ENCODE measurements at regions not wholly inside any gene's neighbourhood (a gene's known extent, or its start where the extent isn't known, plus 50 kb on each side); places are given as distances from the start of the nearest gene placed in this dataset.
"Not testable (repeated sequence)": the region's sequence is repeated elsewhere in the genome, so short reads cannot be mapped to it uniquely, and the experiment has no call there.

DNA sequence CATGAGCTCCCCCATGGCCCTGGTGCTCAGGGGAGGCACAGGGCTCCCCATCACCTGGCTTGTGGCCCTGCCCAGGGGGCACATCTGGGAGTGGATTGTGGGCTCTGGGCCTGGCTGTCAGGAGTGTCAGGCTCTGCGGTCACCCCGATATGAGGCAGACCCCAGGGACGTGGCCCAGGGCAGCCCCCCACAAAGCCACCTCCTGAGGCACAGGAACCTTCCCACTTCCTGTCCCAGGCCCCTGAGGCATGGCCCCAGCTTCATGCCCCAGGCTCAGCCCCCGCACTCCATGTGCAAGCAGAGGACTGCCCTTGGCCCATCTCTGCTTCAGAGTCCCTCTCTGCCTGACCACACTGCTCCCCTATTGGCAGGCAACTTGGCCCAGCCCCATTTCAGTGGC is 160.3 kb downstream of the PCTP start:
- DNase-seq = no peak

GRCh38 chr17:55925440-55925839 is 174.6 kb downstream of the PCTP start:
- DNase-seq = no peak

- no peak for DNase-seq
Observed at GRCh38 chr17:55926276-55926990, 175.6 kb downstream of the PCTP start.

DNA sequence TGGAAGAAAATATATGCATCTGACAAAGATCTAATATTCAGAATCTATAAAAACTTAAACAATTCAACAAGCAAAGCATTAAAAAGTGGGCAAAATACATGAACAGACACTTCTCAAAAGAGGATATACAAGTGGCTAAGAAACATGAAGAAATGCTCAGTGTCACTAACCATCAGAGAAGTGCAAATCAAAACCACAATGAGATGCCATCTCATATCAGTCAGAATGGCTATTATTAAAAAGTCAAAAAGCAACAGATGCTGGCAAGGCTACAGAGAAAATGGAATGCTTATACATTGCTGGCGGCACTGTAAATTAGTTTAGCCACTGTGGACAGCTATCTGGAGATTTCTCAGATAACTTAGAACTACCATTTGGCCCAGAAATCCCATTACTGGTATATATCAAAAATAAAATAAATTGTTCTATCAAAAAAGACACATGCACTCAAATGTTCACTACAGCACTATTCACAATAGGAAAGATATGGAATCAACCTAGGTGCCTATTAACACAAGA is 179.5 kb downstream of the PCTP start:
- no peak for DNase-seq

- no peak for DNase-seq
Observed at GRCh38 chr17:55931446-55931845, 180.6 kb downstream of the PCTP start.

GRCh38 chr17:55932973-55933372 is 182.1 kb downstream of the PCTP start:
- no peak for DNase-seq

- not testable (repeated sequence) for DNase-seq
Observed at GRCh38 chr17:55939181-55939810, 188.4 kb downstream of the PCTP start.

DNA sequence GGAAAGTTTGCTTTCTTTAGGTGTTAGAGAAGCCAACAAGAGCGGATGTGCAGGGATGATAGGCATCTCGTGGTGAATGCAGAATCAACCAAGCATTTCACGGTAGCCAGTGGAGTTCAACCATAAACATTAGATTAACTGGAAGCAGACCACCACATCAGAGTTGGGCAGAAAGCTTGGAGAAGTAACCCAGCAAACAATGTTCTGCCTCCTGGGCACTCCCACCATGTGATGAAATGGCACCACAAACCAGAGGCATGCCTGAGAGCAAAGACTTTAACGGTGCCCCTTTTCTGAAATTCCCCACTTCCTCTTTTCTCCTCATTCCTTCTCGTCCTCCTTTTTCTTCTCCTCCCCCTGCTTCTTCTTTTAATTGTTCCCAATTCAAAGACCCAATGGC is 193.5 kb upstream of the ANKFN1 start:
- no peak for DNase-seq

DNA sequence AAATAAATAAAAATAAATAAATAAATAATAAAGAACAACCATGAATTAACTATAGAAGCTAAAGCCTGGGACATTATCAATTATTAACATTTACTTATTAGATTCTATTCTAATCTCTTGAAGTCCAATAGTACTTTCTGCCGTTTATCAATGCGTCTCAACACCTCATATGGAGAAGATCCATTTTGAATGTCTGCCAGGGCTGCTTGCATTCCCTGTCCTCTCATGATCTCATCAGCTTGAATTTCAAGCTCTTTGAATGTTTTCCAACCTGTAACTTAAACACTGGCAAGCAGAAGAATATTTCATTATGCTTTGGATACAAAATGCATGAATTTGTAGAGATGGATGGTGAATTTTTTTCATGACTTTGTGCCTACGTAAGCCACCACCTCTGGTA is 191.9 kb upstream of the ANKFN1 start:
- DNase-seq = no peak

GRCh38 chr17:55962951-55963401 is 190.3 kb upstream of the ANKFN1 start:
- no peak for DNase-seq

DNA sequence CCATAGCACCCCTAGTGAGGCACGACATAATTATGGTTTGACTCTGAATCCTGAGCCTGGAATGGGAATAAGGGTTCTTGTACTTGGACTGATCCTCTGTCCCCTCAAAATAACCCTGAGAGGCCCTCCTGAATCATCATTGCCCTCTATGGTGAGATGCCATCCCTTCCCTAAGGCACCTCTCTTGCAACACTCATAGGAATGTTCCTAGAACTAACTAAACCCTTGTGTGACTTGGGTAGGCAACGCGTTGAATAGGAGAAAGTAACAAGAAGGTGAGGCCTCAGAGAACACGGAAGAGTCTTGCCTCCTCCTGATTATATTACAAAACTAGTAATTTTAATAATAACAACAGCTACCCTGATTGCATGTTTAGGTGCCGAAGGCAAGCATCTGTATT is 189.1 kb upstream of the ANKFN1 start:
- DNase-seq = no peak

- DNase-seq = no peak
Observed at GRCh38 chr17:55965051-55965450, 188.2 kb upstream of the ANKFN1 start.

DNA sequence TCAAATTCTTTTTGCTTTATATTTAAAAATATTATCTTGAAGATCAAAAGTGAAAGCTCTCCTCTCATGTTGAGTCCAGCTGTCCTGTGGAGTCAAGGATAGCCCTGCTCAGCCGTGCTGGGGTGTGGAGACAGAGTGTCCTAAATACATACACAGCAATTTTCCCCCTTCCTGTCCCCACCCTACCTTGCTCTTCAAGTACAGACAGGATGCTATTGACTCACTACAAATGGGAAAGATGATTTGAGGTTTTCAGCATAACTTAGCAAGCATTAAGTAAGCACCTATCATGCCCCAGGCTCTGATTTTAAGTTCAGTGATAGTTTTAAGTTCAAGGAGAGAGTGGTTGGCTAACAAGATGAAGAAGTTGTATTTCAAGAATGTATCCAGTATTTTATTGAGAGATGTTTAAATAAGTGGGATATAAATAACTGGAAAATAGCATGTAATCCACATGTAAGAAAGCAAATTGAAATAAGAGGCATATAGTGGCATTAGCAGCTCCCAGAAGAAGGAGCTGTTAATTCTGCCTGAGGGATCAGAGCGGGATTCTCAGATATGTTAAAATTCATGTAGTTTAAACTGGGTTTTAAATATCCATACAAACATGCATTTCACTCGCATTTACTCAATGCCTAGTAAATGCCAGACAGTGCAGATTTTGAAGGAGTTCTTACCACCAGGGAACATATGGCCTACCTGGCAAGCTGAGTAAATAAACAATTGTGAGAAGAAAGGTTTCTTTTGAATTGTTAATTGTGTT is 183.5 kb upstream of the ANKFN1 start:
- no peak for DNase-seq

GRCh38 chr17:55978578-55978977 is 174.7 kb upstream of the ANKFN1 start:
- no peak for DNase-seq

DNA sequence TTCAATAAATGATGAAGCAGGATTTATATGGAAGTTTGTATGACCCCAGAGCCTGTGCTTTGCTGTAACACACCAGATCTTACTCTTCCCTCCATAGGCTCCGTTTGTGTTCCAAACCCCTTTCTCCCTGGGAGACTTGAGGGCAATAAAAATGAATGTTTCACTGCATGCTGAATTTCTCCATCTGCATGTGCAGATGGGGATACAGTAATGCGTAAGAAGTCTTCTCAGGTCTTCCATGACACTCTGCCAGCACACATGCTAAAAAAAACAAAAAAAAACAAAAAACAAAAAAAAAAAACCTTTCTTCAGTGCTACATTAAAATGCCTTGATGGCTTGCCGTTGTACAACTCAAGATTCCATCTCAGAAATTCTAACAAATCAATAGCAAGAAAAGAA is 170.2 kb upstream of the ANKFN1 start:
- DNase-seq = no peak

DNA sequence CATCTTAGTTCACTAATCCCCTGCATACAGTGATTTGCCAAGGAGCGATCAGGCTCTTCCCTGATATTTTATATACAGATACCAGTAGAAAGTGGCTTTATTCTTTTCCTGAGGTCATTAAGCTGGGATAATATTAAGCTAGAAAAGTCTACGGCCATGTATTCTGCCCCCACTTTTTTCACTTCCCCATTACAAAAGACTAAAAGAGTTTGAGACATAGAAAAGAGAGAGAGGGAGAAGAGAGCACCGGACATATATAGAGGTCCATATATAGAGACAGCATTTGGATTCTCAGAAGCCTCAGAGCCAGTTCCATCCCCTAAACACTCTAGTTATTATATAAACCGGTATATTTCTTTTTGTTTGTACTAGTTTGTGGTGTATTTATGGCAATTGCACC is 166.5 kb upstream of the ANKFN1 start:
- DNase-seq = no peak

DNA sequence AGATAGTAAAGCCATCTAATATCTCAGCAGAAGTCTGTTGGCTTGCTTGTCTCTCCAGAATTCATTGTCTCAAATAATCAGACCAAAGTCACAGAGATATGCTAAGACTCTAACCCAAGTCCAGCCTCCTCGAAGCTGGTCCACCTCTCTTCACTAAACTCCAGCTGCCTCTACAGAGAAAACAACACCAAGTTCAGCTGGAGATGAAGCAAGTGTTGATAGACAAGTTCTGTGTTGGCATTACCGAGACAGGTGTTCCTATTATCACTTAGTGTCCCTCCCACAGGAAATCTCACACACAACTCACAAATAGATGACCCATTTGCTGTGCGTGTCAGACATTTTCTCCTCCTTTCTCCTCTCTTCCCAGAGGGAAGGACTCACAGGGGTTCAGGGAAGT is 164.4 kb upstream of the ANKFN1 start:
- no peak for DNase-seq

DNA sequence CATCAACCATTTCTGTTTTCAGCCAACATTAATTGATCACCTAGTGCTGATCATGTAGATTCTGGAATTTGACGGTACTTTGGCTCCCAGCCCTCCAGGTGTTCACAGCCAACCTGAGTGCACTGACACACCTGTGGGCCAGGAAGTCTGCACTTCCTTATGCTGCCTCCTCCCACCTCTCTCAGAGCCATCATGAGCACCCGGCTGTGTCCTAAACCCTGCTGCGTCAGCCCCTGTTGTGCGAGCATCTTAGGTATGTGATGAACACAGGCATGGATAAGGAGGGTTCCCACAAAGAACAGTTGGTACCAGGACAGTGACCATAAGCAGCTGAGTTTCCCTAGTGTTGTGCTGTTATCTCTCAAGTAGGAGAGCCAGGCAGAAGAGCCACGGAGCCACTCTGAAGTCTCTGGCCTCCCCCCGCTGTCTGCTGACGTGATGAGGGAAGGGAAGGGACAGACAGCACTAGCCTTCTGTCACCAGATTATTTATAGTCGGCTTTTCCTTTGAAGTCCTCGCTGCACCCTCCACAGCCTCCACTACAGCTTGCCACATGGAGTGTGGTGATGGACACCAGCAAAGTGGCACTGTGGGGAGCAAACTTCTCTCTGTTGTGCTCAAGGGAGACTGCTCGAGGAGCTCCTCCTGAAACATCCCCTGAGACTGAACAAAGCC is 162.8 kb upstream of the ANKFN1 start:
- DNase-seq = no peak

GRCh38 chr17:55996826-55997225 is 156.4 kb upstream of the ANKFN1 start:
- no peak for DNase-seq

DNA sequence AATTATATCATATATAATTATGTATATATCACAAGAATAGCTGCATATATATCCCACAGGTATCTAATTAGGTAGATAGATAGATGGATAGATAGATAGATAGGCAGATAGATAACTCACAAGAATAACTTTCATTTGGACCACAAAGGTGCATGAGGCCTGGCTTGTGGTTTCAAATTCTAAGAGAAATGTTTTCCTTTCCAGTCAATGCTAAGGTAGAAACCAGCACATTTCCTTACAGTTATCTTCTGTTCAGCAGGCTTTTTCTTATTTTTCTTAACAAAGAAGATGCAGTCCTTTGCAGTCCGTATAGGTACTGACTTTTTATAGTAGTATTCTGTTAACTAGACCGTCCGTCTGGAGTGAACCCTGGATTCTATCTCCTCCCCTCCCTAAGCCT is 152.9 kb upstream of the ANKFN1 start:
- no peak for DNase-seq

DNA sequence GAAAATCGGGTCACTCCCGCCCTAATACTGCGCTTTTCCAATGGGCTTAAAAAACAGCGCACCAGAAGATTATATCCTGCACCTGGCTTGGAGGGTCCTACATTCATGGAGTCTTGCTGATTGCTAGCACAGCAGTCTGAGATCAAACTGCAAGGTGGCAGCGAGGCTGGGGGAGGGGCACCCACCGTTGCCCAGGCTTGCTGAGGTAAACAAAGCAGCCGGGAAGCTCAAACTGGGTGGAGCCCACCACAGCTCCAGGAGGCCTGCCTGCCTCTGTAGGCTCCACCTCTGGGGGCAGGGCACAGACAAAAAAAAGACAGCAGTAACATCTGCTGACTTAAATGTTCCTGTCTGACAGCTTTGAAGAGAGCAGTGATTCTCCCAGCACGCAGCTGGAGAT is 150.6 kb upstream of the ANKFN1 start:
- peak in 1 of 4 experiments; percentile 10 for DNase-seq

DNA sequence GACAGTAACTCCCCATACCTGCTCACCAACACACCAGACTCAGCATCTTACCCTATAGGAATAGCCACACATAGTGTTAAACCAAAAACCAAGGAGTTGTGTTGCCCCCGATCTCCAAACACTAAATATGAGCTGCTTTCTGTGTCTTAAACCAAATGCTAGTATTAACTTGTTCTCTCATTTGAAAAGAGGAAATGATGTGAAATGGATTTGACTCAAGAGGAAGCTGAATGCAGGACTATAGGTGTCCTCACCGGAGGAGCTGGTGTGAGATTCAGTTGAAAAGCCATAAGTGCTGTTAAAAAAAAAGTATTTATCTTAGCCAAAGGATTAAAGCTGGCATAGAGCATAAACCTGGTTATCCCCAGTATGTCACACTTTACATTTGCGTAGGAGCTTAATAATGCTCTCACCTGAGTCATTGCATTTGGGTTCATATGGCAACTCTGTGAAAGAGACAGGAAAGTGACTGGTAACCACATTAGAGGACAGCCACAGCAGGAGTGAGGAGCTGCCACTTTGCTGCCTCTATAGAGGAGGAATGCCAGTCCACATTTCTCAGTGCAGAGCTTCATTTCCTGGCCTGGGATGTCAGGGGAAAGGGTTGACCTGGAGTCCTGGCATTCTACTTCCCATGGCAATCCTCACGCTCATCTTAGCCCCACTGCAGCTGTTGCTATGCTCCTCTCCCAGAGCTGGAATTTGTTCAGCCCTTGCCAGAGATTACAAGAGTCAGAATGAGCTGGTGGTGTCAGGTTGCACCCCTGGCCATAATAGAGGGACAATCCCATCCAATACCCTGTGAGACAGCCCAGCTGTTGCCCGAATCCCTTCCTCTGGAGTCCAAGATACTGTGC is 143.3 kb upstream of the ANKFN1 start:
- no peak for DNase-seq

Measured in activated naive CD4-positive, alpha-beta T cell (primary cell).